ENCODE measurements at regions not wholly inside any gene's neighbourhood (a gene's known extent, or its start where the extent isn't known, plus 50 kb on each side); places are given as distances from the start of the nearest gene placed in this dataset.

DNA sequence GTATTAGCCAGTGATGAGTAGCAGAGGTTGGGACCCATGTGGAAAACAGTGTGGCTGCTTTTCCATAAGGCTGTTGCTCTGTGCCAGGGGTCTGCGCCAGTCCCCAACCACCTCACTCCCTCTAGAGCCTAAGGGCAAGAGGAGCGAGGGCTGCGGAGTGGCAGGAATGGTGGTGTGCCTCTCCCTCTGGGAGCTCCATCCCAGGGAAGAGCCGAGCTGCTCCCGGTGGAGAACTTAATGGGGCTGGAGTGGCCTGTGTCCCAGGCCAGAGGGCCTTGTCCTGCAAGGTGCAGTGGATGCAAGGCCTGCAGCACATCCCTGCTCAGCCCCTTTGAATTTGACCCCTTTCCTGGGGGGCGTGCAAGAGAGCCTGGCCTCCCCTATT is 105.4 kb upstream of the GRXCR1 start:
- H3K4me1 ChIP-seq (ENCODE audit: control insufficient read depth in 5 of 5, insufficient read depth in 5 of 5, low read length in 5 of 5) = no peaks in the 10 kb centered on the region
- no peaks in the 10 kb centered on the region for H3K36me3 ChIP-seq (ENCODE audit: control insufficient read depth in 4 of 4, insufficient read depth in 4 of 4, low read length in 4 of 4)
- TF ChIP-seq, protein P1, sequence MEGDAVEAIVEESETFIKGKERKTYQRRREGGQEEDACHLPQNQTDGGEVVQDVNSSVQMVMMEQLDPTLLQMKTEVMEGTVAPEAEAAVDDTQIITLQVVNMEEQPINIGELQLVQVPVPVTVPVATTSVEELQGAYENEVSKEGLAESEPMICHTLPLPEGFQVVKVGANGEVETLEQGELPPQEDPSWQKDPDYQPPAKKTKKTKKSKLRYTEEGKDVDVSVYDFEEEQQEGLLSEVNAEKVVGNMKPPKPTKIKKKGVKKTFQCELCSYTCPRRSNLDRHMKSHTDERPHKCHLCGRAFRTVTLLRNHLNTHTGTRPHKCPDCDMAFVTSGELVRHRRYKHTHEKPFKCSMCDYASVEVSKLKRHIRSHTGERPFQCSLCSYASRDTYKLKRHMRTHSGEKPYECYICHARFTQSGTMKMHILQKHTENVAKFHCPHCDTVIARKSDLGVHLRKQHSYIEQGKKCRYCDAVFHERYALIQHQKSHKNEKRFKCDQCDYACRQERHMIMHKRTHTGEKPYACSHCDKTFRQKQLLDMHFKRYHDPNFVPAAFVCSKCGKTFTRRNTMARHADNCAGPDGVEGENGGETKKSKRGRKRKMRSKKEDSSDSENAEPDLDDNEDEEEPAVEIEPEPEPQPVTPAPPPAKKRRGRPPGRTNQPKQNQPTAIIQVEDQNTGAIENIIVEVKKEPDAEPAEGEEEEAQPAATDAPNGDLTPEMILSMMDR (IDR thresholded peaks at IDR 0.05; ENCODE audit: control extremely low read depth, extremely low read depth) = no peak
- H3K9me3 ChIP-seq (ENCODE audit: control insufficient read depth in 4 of 4, insufficient read depth in 3 of 4, low read length in 3 of 4) = peaks cover 0 to 3% (median 0%) of the 10 kb centered on the region in 4 donors
- no peak overlapping the region for H3K4me3 ChIP-seq
- DNase-seq (no peak), ATAC-seq (ENCODE audit: insufficient read depth, low FRiP score) (no peak)
- H3K27ac ChIP-seq (ENCODE audit: low read depth in 1 of 2, low read length in 1 of 2) = peak overlapping the region in 1 of 2 donors; percentile 59
- H3K27me3 ChIP-seq (ENCODE audit: control insufficient read depth in 3 of 3, insufficient read depth in 3 of 3, low read length in 2 of 3) = no peaks in the 10 kb centered on the region
- WGBS, 2 donors = 88 to 93% methylated on average over 6 of the region's 6 CpGs
- H3K9ac ChIP-seq (ENCODE audit: insufficient read depth in 1 of 2, low read length in 2 of 2) = no peak overlapping the region

DNA sequence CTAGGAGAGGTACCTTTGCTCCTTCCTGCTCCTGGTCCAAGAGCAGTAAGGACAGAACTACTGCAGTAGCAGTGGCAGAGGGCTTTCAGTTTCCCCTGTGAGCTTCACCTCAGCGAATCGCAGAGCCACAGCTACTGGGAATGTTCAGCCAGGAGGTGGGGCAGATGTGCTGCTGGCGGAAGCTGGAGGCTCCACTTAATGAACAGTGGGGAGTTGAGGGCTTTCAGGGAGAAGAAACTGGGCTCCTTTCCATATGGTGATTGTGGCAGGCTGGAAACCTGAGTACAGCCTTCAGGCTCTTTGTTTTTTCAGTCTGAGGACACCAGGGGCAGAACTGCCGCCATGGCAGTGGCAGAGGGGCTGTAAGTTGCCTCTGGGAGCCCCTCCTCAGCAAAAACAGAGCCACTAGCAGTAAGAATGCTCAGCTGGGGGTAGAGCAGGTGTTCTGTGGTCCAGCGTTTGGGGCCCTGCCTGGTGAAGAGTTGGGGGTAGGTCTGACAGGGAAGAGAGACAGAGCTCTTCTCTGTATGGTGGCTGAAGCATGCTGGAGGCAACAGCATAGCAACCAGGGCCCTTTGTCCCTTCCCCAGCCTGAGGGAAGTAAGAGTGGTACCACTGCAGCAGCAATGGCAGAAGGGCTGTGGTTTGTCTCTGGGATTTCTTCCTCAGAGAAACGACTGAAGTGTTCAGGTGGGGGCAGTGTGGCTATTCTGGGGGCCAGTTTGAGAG is 106.0 kb upstream of the GRXCR1 start:
- DNase-seq = peak; percentile 2 to 49 (median 19)

DNA sequence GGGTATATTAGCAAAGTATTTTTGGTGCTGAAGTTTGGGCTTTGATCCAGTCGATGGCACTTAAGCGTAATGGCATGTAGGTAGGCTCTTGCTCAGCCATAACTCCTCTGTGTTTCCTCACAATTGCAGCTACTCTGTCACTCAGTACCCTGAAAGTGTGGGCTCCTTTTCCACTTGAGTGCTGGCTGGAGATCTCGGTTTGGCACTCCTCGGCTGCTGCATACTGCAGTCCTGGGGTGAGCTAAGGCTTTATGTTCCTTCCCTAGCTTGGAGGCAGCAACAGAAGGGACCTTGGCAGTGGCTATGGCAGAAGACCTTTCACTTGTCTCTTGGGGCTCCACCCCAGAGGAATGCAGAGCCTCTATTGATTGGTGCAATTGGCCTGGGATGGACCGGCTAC is 106.7 kb upstream of the GRXCR1 start:
- H3K9me3 ChIP-seq (ENCODE audit: control insufficient read depth in 4 of 4, insufficient read depth in 3 of 4, low read length in 3 of 4) = peaks cover 0 to 3% (median 0%) of the 10 kb centered on the region in 4 donors
- no peak overlapping the region for H3K4me3 ChIP-seq
- no peak for DNase-seq
- TF ChIP-seq, protein P1 (IDR thresholded peaks at IDR 0.05; ENCODE audit: control extremely low read depth, extremely low read depth) = no peak
- H3K36me3 ChIP-seq (ENCODE audit: control insufficient read depth in 4 of 4, insufficient read depth in 4 of 4, low read length in 4 of 4) = no peaks in the 10 kb centered on the region
- 74 to 86% methylated on average over 5 of the region's 5 CpGs for WGBS, 2 donors
- H3K27me3 ChIP-seq (ENCODE audit: control insufficient read depth in 3 of 3, insufficient read depth in 3 of 3, low read length in 2 of 3) = no peaks in the 10 kb centered on the region
- no peak overlapping the region for H3K9ac ChIP-seq (ENCODE audit: insufficient read depth in 1 of 2, low read length in 2 of 2)
- H3K27ac ChIP-seq (ENCODE audit: low read depth in 1 of 2, low read length in 1 of 2) = peak overlapping the region in 1 of 2 donors; percentile 59
- peak; percentile 36 for ATAC-seq (ENCODE audit: insufficient read depth, low FRiP score)
- H3K4me1 ChIP-seq (ENCODE audit: control insufficient read depth in 5 of 5, insufficient read depth in 5 of 5, low read length in 5 of 5) = no peaks in the 10 kb centered on the region

More for the DNA sequence above, 106.0 kb upstream of the GRXCR1 start:
- Histone ChIP-seq H3K9me3 (ENCODE audit: control insufficient read depth in 4 of 4, insufficient read depth in 3 of 4, low read length in 3 of 4) (peaks cover 0 to 3% (median 0%) of the 10 kb centered on the region in 4 donors), H3K27me3 (ENCODE audit: control insufficient read depth in 3 of 3, insufficient read depth in 3 of 3, low read length in 2 of 3) (no peaks in the 10 kb centered on the region), H3K36me3 (ENCODE audit: control insufficient read depth in 4 of 4, insufficient read depth in 4 of 4, low read length in 4 of 4) (no peaks in the 10 kb centered on the region), H3K9ac (ENCODE audit: insufficient read depth in 1 of 2, low read length in 2 of 2) (no peak overlapping the region), H3K4me1 (ENCODE audit: control insufficient read depth in 5 of 5, insufficient read depth in 5 of 5, low read length in 5 of 5) (no peaks in the 10 kb centered on the region), H3K27ac (ENCODE audit: low read depth in 1 of 2, low read length in 1 of 2) (peak overlapping the region in 1 of 2 donors; percentile 59), H3K4me3 (no peak overlapping the region)
- ATAC-seq (ENCODE audit: insufficient read depth, low FRiP score) = peak; percentile 83
- TF ChIP-seq, protein P1 (IDR thresholded peaks at IDR 0.05; ENCODE audit: control extremely low read depth, extremely low read depth) = no peak
- 53 to 73% methylated on average over 6 of the region's 6 CpGs for WGBS, 2 donors

Data from lung (tissue), 11 donors.